HUES64 (cell line): ENCODE measurements at regions not wholly inside any gene's neighbourhood (a gene's known extent, or its start where the extent isn't known, plus 50 kb on each side); places are given as distances from the start of the nearest gene placed in this dataset.
"Not testable (repeated sequence)": the region's sequence is repeated elsewhere in the genome, so short reads cannot be mapped to it uniquely, and the experiment has no call there.

Experiments
- H3K27ac ChIP-seq: 2 replicates; pipeline ENCODE4 v1.7.0; 2013; ENCODE audit warnings: low read depth, low read length, inconsistent platforms
- H3K27me3 ChIP-seq: 2 replicates; pipeline ENCODE4 v1.6.1; 2013; ENCODE audit warnings: mild to moderate bottlenecking, low read length; ENCODE audit not compliant: insufficient read depth
- H3K36me3 ChIP-seq: 2 replicates; pipeline ENCODE4 v1.6.1; 2013; ENCODE audit warnings: mild to moderate bottlenecking, low read length; ENCODE audit not compliant: insufficient read depth
- H3K4me1 ChIP-seq: 2 replicates; pipeline ENCODE4 v1.6.1; 2013; ENCODE audit warnings: mild to moderate bottlenecking, low read length, moderate library complexity; ENCODE audit not compliant: insufficient read depth
- H3K4me3 ChIP-seq: 2 replicates; pipeline ENCODE4 v1.5.1; 2013; ENCODE audit warnings: mild to moderate bottlenecking, low read length, moderate library complexity
- H3K9ac ChIP-seq: 2 replicates; pipeline ENCODE4 v1.6.1; 2013; ENCODE audit warnings: mild to moderate bottlenecking, low read depth, low read length
- H3K9me3 ChIP-seq: 2 replicates; pipeline ENCODE4 v1.6.1; 2013; ENCODE audit warnings: low read depth, low read length; ENCODE audit not compliant: insufficient read depth
- WGBS: fragments of 150-250, 120-280 bp; methylation state at CpG from one replicate; pipeline ENCODE4 v1.1.7; 2013; ENCODE audit warnings: missing lambda C conversion rate; 5-methylcytosine and 5-hydroxymethylcytosine counted together

- WGBS, result 7% methylated on average over 6 of the region's 13 CpGs
- peaks cover 10% of the 10 kb centered on the region; the same call in 1 of the 2 replicates for H3K36me3 ChIP-seq
- not testable (repeated sequence) for H3K27me3 ChIP-seq, H3K9me3 ChIP-seq
- peaks cover 33% of the 10 kb centered on the region for H3K4me1 ChIP-seq
- peak overlapping the region; percentile 78 for H3K4me3 ChIP-seq
- peak overlapping the region; percentile 89 for H3K9ac ChIP-seq
- H3K27ac ChIP-seq, result peak overlapping the region; percentile 81; the same call in 1 of the 2 replicates
Measured at GRCh38 chr7:24396387-24396786, 112.4 kb downstream of the NPY start.

- Histone ChIP-seq H3K36me3 (peaks cover 54% of the 10 kb centered on the region), H3K9ac (peak overlapping the region; percentile 81), H3K4me1 (peaks cover 38% of the 10 kb centered on the region), H3K27me3 (no peaks in the 10 kb centered on the region), H3K4me3 (peak overlapping the region; percentile 63), H3K27ac (peak overlapping the region; percentile 93), H3K9me3 (no peaks in the 10 kb centered on the region)
- WGBS, result 1% methylated on average over 11 of the region's 15 CpGs
Measured at GRCh38 chr7:24401628-24402593, 117.9 kb downstream of the NPY start.

- Histone ChIP-seq H3K4me1 (peaks cover 38% of the 10 kb centered on the region), H3K27me3 (no peaks in the 10 kb centered on the region), H3K9ac (peak overlapping the region; percentile 81), H3K27ac (peak overlapping the region; percentile 93), H3K36me3 (peaks cover 54% of the 10 kb centered on the region), H3K4me3 (peak overlapping the region; percentile 63), H3K9me3 (no peaks in the 10 kb centered on the region)
- WGBS, result 76% methylated on average over 4 of the region's 4 CpGs
Measured at GRCh38 chr7:24402655-24403054, 118.7 kb downstream of the NPY start.

GRCh38 chr7:24403557-24403956 lies 119.6 kb downstream of the NPY start:
- Histone ChIP-seq H3K27ac (no peak overlapping the region), H3K4me1 (peaks cover 38% of the 10 kb centered on the region), H3K9me3 (no peaks in the 10 kb centered on the region), H3K9ac (no peak overlapping the region), H3K36me3 (peaks cover 54% of the 10 kb centered on the region), H3K4me3 (peak overlapping the region; percentile 63; the same call in 1 of the 2 replicates), H3K27me3 (no peaks in the 10 kb centered on the region)
- WGBS, result 90% methylated on average over 2 of the region's 2 CpGs

- H3K9ac ChIP-seq, result no peak overlapping the region
- peaks cover 38% of the 10 kb centered on the region for H3K4me1 ChIP-seq
- 94% methylated on average over 6 of the region's 6 CpGs for WGBS
- peaks cover 49% of the 10 kb centered on the region for H3K36me3 ChIP-seq
- H3K27me3 ChIP-seq, result no peaks in the 10 kb centered on the region
- H3K9me3 ChIP-seq, result no peaks in the 10 kb centered on the region
- H3K4me3 ChIP-seq, result no peak overlapping the region
- H3K27ac ChIP-seq, result peak overlapping the region; percentile 12; the same call in 1 of the 2 replicates
Measured at GRCh38 chr7:24404315-24404714, 120.3 kb downstream of the NPY start.

GRCh38 chr7:24405002-24405401 lies 121.0 kb downstream of the NPY start:
- Histone ChIP-seq H3K4me3 (no peak overlapping the region), H3K27ac (peak overlapping the region; percentile 1; the same call in 1 of the 2 replicates), H3K9ac (no peak overlapping the region), H3K9me3 (no peaks in the 10 kb centered on the region), H3K4me1 (peaks cover 38% of the 10 kb centered on the region), H3K27me3 (no peaks in the 10 kb centered on the region), H3K36me3 (peaks cover 49% of the 10 kb centered on the region)

- 81% methylated on average over 2 of the region's 4 CpGs for WGBS
- Histone ChIP-seq H3K27me3 (no peaks in the 10 kb centered on the region), H3K9ac (no peak overlapping the region), H3K4me3 (no peak overlapping the region), H3K4me1 (peaks cover 42% of the 10 kb centered on the region), H3K36me3 (peaks cover 44% of the 10 kb centered on the region), H3K9me3 (no peaks in the 10 kb centered on the region), H3K27ac (peak overlapping the region; percentile 61; the same call in 1 of the 2 replicates)
Measured at GRCh38 chr7:24406053-24406788, 122.2 kb downstream of the NPY start.

- WGBS, result 54% methylated on average over 3 of the region's 3 CpGs
- H3K9me3 ChIP-seq, result no peaks in the 10 kb centered on the region
- H3K4me3 ChIP-seq, result no peak overlapping the region
- peaks cover 42% of the 10 kb centered on the region for H3K36me3 ChIP-seq
- no peak overlapping the region for H3K9ac ChIP-seq
- peaks cover 48% of the 10 kb centered on the region for H3K4me1 ChIP-seq
- no peaks in the 10 kb centered on the region for H3K27me3 ChIP-seq
- H3K27ac ChIP-seq, result peak overlapping the region; percentile 61; the same call in 1 of the 2 replicates
Measured at GRCh38 chr7:24406789-24407299, 122.9 kb downstream of the NPY start.

GRCh38 chr7:24407965-24408364 lies 124.0 kb downstream of the NPY start:
- no peaks in the 10 kb centered on the region for H3K9me3 ChIP-seq
- H3K4me1 ChIP-seq, result peaks cover 42% of the 10 kb centered on the region
- no peak overlapping the region; the same call in 1 of the 2 replicates for H3K27ac ChIP-seq
- no peaks in the 10 kb centered on the region for H3K27me3 ChIP-seq
- no peak overlapping the region for H3K4me3 ChIP-seq
- H3K9ac ChIP-seq, result no peak overlapping the region
- peaks cover 31% of the 10 kb centered on the region for H3K36me3 ChIP-seq
- WGBS, result 92% methylated on average over 1 of the region's 1 CpG

GRCh38 chr7:24408798-24409430 lies 124.9 kb downstream of the NPY start:
- peaks cover 21% of the 10 kb centered on the region for H3K36me3 ChIP-seq
- H3K27ac ChIP-seq, result peak overlapping the region; percentile 6; the same call in 1 of the 2 replicates
- peaks cover 5% of the 10 kb centered on the region; the same call in 1 of the 2 replicates for H3K9me3 ChIP-seq
- H3K4me1 ChIP-seq, result peaks cover 32% of the 10 kb centered on the region
- no peak overlapping the region for H3K4me3 ChIP-seq
- 85% methylated on average over 8 of the region's 9 CpGs for WGBS
- H3K9ac ChIP-seq, result no peak overlapping the region
- H3K27me3 ChIP-seq, result no peaks in the 10 kb centered on the region
